Osteocyte (in vitro differentiated cells): ENCODE measurements at regions not wholly inside any gene's neighbourhood (a gene's known extent, or its start where the extent isn't known, plus 50 kb on each side); places are given as distances from the start of the nearest gene placed in this dataset.

Experiments
- DNase-seq: peaks from one replicate; pipeline ENCODE4 v3.0.0; 2021; ENCODE audit warnings: mixed read lengths; ENCODE audit not compliant: unreplicated experiment; ENCODE audit errors: extremely low spot score
- H3K27ac Mint-ChIP-seq: one replicate; pipeline ENCODE4 v1.8.0; 2021; ENCODE audit warnings: mild to moderate bottlenecking, mixed read lengths; ENCODE audit not compliant: unreplicated experiment
- H3K27me3 Mint-ChIP-seq: one replicate; pipeline ENCODE4 v1.8.0; 2021; ENCODE audit warnings: mixed read lengths; ENCODE audit not compliant: unreplicated experiment
- H3K36me3 Mint-ChIP-seq: one replicate; pipeline ENCODE4 v1.8.0; 2021; ENCODE audit warnings: mixed read lengths; ENCODE audit not compliant: unreplicated experiment
- H3K4me1 Mint-ChIP-seq: one replicate; pipeline ENCODE4 v1.8.0; 2021; ENCODE audit warnings: mixed read lengths; ENCODE audit not compliant: unreplicated experiment
- H3K4me3 Mint-ChIP-seq: one replicate; pipeline ENCODE4 v1.8.0; 2021; ENCODE audit warnings: mild to moderate bottlenecking, moderate library complexity, mixed read lengths; ENCODE audit not compliant: unreplicated experiment
- H3K9me3 Mint-ChIP-seq: one replicate; pipeline ENCODE4 v1.8.0; 2021; ENCODE audit warnings: mixed read lengths; ENCODE audit not compliant: unreplicated experiment
- TF ChIP-seq, protein P1 (sequence below): fragments of 200-600 bp; sonication (generic); IDR thresholded peaks from 2 replicates; pipeline ENCODE4 v1.5.0; 2021; ENCODE audit warnings: antibody characterized with exemption, mild to moderate bottlenecking, moderate library complexity

DNA sequence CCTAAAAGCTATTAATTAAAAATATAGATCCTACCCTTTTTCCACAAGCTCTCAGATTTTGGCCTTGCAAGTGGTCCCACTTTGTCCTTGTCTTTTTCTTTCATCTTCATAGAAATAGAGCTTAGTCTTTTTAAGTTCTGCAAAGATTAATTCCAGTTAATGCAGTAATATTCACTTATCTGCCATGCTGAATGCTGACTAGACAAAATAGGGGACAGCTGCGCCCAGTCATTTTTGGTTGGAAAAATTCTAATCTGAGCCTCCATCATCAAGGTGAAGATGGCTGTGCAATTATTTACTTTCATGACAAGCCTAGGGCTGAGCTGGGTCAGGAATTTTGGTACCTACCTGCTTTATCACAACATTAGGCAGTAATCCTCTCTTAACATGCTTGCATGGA is 241.3 kb upstream of the CXorf66 start:
- Mint-ChIP-seq H3K9me3 (peaks cover 10% of the 10 kb centered on the region), H3K4me1 (no peaks in the 10 kb centered on the region), H3K4me3 (no peak overlapping the region), H3K27me3 (no peaks in the 10 kb centered on the region), H3K27ac (no peak overlapping the region), H3K36me3 (no peaks in the 10 kb centered on the region)
- TF ChIP-seq, protein P1, sequence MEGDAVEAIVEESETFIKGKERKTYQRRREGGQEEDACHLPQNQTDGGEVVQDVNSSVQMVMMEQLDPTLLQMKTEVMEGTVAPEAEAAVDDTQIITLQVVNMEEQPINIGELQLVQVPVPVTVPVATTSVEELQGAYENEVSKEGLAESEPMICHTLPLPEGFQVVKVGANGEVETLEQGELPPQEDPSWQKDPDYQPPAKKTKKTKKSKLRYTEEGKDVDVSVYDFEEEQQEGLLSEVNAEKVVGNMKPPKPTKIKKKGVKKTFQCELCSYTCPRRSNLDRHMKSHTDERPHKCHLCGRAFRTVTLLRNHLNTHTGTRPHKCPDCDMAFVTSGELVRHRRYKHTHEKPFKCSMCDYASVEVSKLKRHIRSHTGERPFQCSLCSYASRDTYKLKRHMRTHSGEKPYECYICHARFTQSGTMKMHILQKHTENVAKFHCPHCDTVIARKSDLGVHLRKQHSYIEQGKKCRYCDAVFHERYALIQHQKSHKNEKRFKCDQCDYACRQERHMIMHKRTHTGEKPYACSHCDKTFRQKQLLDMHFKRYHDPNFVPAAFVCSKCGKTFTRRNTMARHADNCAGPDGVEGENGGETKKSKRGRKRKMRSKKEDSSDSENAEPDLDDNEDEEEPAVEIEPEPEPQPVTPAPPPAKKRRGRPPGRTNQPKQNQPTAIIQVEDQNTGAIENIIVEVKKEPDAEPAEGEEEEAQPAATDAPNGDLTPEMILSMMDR = no peak
- no peak for DNase-seq

DNA sequence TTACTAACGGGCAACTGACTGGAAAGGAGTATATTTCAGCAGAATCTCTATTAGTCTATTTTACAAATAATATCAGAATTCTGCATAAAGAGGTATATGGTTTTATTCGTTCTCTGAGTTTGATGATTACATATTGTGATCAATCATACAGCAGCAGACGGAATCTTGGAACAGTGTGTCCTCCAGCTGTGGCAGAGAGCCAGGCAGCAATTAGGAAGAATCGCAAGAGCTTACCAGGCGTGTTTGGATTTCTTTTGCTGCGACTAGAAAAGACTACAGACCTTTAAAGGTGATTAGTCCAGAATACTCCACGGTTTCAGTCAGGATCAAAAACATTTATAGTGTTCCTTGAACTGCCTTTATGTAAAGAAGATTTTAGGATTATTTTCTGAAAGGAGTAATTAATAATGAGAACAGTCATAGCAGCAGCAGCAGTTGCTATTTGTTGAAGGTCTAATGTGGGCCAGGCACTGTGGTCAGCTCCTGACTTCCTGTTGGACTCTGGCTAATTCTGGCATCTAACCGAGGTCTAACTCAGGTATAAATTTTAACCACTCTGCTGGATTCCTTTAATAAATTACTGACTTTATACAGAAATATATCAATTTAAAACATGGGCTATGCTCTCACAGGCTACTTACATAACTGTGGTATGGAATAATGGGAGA is 225.3 kb upstream of the CXorf66 start:
- Mint-ChIP-seq H3K9me3 (peaks cover 3% of the 10 kb centered on the region), H3K27ac (no peak overlapping the region)
- no peak for DNase-seq

DNA sequence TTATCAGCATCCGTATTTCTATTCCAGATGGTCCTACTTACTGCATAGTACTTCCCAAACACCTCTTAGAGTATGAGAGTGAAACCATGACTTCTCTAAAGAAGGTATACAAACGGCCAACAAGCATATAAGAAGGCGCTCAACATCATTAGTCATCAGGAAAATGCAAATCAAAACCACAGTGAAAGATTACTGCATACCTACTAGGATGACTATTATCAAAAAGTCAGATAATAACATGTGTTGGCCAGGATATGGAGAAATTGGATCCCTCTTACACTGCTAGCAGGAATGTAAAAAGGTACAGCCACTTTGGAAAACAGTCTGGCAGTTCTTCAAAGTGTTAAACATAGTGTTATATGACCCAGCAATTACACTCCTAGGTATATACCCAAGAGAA is 215.3 kb upstream of the CXorf66 start:
- H3K9me3 Mint-ChIP-seq = peaks cover 8% of the 10 kb centered on the region
- no peaks in the 10 kb centered on the region for H3K36me3 Mint-ChIP-seq
- no peaks in the 10 kb centered on the region for H3K27me3 Mint-ChIP-seq
- H3K4me1 Mint-ChIP-seq = no peaks in the 10 kb centered on the region
- no peak overlapping the region for H3K27ac Mint-ChIP-seq
- TF ChIP-seq, protein P1 = no peak
- no peak overlapping the region for H3K4me3 Mint-ChIP-seq
- DNase-seq = no peak

More for the DNA sequence above, 225.3 kb upstream of the CXorf66 start:
- H3K4me1 Mint-ChIP-seq = no peaks in the 10 kb centered on the region
- TF ChIP-seq, protein P1 = no peak
- H3K27me3 Mint-ChIP-seq = no peaks in the 10 kb centered on the region
- no peaks in the 10 kb centered on the region for H3K36me3 Mint-ChIP-seq
- H3K4me3 Mint-ChIP-seq = no peak overlapping the region

DNA sequence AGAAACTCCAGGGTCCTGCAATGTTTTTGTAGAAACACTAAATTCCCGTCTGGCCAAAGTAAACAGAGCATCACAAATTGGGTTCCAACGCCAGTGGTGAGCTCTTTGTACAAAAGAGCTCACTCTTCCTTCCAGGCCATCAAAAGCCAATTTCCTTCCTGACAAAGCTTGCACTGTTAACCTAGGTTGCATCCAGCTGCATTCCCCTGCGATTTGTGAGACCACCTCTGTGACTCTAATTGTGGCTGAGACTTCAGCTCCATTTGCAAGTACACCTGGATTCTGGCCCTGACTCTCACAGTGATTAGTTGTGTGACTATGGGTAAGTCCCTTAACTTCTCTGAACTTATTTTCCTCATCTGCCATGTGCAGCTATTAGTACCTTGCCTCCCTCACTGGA is 212.5 kb upstream of the CXorf66 start:
- H3K27me3 Mint-ChIP-seq = no peaks in the 10 kb centered on the region
- no peaks in the 10 kb centered on the region for H3K4me1 Mint-ChIP-seq
- H3K36me3 Mint-ChIP-seq = no peaks in the 10 kb centered on the region
- H3K27ac Mint-ChIP-seq = no peak overlapping the region
- no peak for DNase-seq
- TF ChIP-seq, protein P1 = no peak
- no peak overlapping the region for H3K4me3 Mint-ChIP-seq
- H3K9me3 Mint-ChIP-seq = peaks cover 14% of the 10 kb centered on the region

DNA sequence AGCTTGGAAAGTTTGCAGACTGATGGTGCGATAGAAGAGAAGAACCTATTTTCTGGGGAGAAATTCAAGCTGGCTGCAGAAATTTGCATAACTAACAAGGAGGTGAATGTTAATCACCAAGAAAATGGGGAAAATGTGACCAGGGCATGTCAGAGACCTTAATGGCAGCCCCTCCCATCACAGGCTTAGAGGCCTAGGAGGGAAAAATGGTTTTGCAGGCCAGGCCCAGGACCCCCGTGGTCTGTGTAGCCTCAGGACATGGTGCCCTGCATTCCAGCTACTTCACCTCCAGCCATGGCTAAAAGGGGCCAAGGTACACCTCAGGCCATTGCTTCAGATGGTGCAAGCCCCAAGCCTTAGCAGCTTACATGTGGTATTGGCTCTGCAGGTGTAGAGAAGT is 207.1 kb upstream of the CXorf66 start:
- Mint-ChIP-seq H3K27me3 (no peaks in the 10 kb centered on the region), H3K4me1 (no peaks in the 10 kb centered on the region), H3K36me3 (no peaks in the 10 kb centered on the region), H3K4me3 (no peak overlapping the region), H3K9me3 (peaks cover 29% of the 10 kb centered on the region), H3K27ac (no peak overlapping the region)
- TF ChIP-seq, protein P1 = no peak
- no peak for DNase-seq
